ENCODE measurements at regions not wholly inside any gene's neighbourhood (a gene's known extent, or its start where the extent isn't known, plus 50 kb on each side); places are given as distances from the start of the nearest gene placed in this dataset.

DNA sequence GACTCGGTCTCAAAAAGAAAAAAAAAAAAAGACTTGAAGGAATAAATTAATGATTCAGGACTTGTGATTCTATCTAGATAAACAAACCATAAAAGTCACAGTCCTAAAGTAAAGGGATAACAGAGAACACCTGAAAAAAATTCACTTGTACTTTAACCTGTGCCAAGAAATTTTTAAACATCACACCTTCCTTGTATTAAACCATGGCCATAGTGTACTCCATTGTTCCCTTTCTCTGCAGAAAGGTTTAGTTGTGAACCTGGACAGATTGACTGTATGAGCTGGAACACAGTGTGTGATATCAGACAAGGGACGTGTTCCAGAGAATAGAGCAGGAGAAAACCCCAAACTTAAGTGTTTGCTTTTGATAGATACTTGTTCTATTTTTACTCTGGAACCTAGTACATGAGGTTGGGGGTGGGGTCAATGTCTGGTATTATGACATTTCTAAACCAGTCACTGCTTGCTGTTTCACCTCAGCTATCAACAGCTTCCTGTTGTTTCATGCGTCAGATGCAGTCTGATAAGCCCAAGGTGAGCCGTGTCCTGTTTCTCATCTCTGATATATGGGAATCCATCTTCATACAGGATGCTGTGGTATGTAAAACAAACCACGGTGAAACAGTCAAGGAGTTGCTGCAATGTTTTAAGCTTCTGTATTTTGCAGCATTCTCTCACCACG, 62.5 kb upstream of the ITGA1 start:
- H3K9me3 ChIP-seq (ENCODE audit: control insufficient read depth in 3 of 3, low read length in 3 of 3) = no peaks in the 10 kb centered on the region
- H3K27me3 ChIP-seq (ENCODE audit: control insufficient read depth in 3 of 3, insufficient read depth in 3 of 3, low read length in 3 of 3) = no peaks in the 10 kb centered on the region
- H3K9ac ChIP-seq (ENCODE audit: low read depth in 1 of 3, low read length in 3 of 3) = no peak overlapping the region
- no peak overlapping the region for H3K27ac ChIP-seq (ENCODE audit: low read depth, low read length)
- H3K4me1 ChIP-seq (ENCODE audit: control insufficient read depth in 3 of 3, insufficient read depth in 3 of 3, low read length in 3 of 3) = peaks cover 0 to 5% (median 3%) of the 10 kb centered on the region in 3 donors
- H3K4me3 ChIP-seq (ENCODE audit: low read length in 3 of 3) = no peak overlapping the region
- H3K36me3 ChIP-seq (ENCODE audit: control insufficient read depth in 3 of 3, insufficient read depth in 3 of 3, low read length in 3 of 3) = no peaks in the 10 kb centered on the region

DNA sequence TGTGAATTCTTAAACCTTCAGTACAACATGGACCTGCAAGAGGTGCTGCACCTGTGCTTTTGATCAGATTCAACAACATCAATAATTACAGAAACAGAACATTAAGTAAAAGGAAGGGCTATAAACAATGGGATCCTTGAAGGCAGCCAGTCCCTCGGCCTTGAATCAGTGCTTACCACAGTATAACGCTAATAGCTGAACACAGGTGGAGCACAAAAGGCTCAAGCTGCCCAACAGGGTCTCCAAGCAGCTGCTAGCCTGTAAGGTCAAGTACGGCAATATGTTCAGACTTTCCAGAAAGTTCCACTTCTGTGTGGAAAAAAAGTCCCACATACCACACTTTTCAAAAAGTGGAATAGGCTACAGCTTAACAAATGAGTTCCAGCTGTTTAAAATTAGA, 61.9 kb upstream of the ITGA1 start:
- no peak overlapping the region for H3K9ac ChIP-seq (ENCODE audit: low read depth in 1 of 3, low read length in 3 of 3)
- peaks cover 0 to 5% (median 3%) of the 10 kb centered on the region in 3 donors for H3K4me1 ChIP-seq (ENCODE audit: control insufficient read depth in 3 of 3, insufficient read depth in 3 of 3, low read length in 3 of 3)
- H3K27me3 ChIP-seq (ENCODE audit: control insufficient read depth in 3 of 3, insufficient read depth in 3 of 3, low read length in 3 of 3) = no peaks in the 10 kb centered on the region
- no peaks in the 10 kb centered on the region for H3K9me3 ChIP-seq (ENCODE audit: control insufficient read depth in 3 of 3, low read length in 3 of 3)
- no peak overlapping the region for H3K4me3 ChIP-seq (ENCODE audit: low read length in 3 of 3)
- no peaks in the 10 kb centered on the region for H3K36me3 ChIP-seq (ENCODE audit: control insufficient read depth in 3 of 3, insufficient read depth in 3 of 3, low read length in 3 of 3)
- H3K27ac ChIP-seq (ENCODE audit: low read depth, low read length) = no peak overlapping the region

- Histone ChIP-seq H3K36me3 (ENCODE audit: control insufficient read depth in 3 of 3, insufficient read depth in 3 of 3, low read length in 3 of 3) (no peaks in the 10 kb centered on the region), H3K4me3 (ENCODE audit: low read length in 3 of 3) (no peak overlapping the region), H3K27ac (ENCODE audit: low read depth, low read length) (no peak overlapping the region), H3K4me1 (ENCODE audit: control insufficient read depth in 3 of 3, insufficient read depth in 3 of 3, low read length in 3 of 3) (peaks cover 0 to 5% (median 3%) of the 10 kb centered on the region in 3 donors), H3K9ac (ENCODE audit: low read depth in 1 of 3, low read length in 3 of 3) (no peak overlapping the region), H3K9me3 (ENCODE audit: control insufficient read depth in 3 of 3, low read length in 3 of 3) (no peaks in the 10 kb centered on the region), H3K27me3 (ENCODE audit: control insufficient read depth in 3 of 3, insufficient read depth in 3 of 3, low read length in 3 of 3) (no peaks in the 10 kb centered on the region)
These were observed 60.7 kb upstream of the ITGA1 start for GRCh38 chr5:52727020-52727419.

DNA sequence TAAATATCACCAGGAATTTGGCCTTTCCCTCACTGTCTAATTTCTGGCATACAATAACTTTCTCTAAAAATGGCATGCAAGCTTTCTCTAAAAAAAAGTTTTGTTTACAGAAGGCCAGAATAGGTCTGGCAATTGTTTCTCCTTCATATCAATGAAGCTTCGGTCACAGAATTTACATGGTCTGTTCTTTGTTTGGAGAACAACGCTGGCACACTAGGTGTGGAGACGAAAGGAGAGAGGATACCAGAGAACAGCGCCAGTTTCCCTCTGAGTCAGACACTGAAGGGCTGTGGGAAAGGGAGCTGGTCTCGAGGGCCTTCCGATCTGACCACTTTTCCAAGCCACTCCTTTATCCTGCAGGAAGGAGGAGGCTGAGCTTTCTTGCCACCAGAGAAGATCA, 60.1 kb upstream of the ITGA1 start:
- H3K4me1 ChIP-seq (ENCODE audit: control insufficient read depth in 3 of 3, insufficient read depth in 3 of 3, low read length in 3 of 3) = peaks cover 0 to 5% (median 3%) of the 10 kb centered on the region in 3 donors
- no peak overlapping the region for H3K4me3 ChIP-seq (ENCODE audit: low read length in 3 of 3)
- H3K27ac ChIP-seq (ENCODE audit: low read depth, low read length) = no peak overlapping the region
- no peaks in the 10 kb centered on the region for H3K9me3 ChIP-seq (ENCODE audit: control insufficient read depth in 3 of 3, low read length in 3 of 3)
- no peaks in the 10 kb centered on the region for H3K36me3 ChIP-seq (ENCODE audit: control insufficient read depth in 3 of 3, insufficient read depth in 3 of 3, low read length in 3 of 3)
- H3K9ac ChIP-seq (ENCODE audit: low read depth in 1 of 3, low read length in 3 of 3) = no peak overlapping the region
- no peaks in the 10 kb centered on the region for H3K27me3 ChIP-seq (ENCODE audit: control insufficient read depth in 3 of 3, insufficient read depth in 3 of 3, low read length in 3 of 3)

DNA sequence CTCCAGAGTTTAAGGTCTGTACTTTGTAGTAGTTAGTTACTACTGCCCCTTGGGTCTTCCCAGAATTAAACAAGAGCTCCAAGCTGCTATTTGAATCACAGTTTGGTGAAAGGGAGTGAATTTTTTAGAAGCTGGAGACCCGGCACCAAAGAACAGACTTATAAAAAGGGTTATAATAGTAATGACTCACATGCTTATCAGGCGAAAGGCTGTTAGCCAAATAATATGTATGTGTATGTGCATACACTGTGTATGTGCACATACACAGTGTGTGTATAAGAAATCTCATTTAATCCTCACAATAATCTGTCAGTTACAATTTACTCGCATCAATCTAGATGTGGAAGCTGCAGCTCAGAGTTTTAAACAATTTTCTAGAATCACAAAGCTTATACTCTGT, 59.5 kb upstream of the ITGA1 start:
- Histone ChIP-seq H3K9me3 (ENCODE audit: control insufficient read depth in 3 of 3, low read length in 3 of 3) (no peaks in the 10 kb centered on the region), H3K36me3 (ENCODE audit: control insufficient read depth in 3 of 3, insufficient read depth in 3 of 3, low read length in 3 of 3) (no peaks in the 10 kb centered on the region), H3K9ac (ENCODE audit: low read depth in 1 of 3, low read length in 3 of 3) (no peak overlapping the region), H3K4me1 (ENCODE audit: control insufficient read depth in 3 of 3, insufficient read depth in 3 of 3, low read length in 3 of 3) (peaks cover 0 to 5% (median 3%) of the 10 kb centered on the region in 3 donors), H3K27me3 (ENCODE audit: control insufficient read depth in 3 of 3, insufficient read depth in 3 of 3, low read length in 3 of 3) (no peaks in the 10 kb centered on the region), H3K4me3 (ENCODE audit: low read length in 3 of 3) (no peak overlapping the region), H3K27ac (ENCODE audit: low read depth, low read length) (no peak overlapping the region)

DNA sequence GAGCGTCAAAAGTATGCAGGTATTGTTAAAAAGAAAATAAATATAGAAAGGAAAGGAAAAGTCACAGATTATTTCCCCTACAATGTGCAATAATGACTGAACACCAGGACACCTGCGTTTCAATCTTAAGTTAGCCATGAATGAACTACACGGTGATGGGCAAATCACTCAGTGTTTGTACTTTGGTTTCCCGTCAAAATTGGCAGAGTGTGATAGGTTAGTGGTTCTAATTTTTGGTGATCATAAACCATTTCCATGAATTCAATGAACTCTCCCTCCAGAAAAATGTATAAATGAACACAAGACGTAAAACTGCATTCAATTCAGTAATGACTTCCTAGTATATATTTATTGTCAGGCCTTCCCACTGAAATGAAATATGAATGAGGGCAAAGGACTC, 59.0 kb upstream of the ITGA1 start:
- H3K27ac ChIP-seq (ENCODE audit: low read depth, low read length) = no peak overlapping the region
- H3K9ac ChIP-seq (ENCODE audit: low read depth in 1 of 3, low read length in 3 of 3) = no peak overlapping the region
- peaks cover 0 to 5% (median 3%) of the 10 kb centered on the region in 3 donors for H3K4me1 ChIP-seq (ENCODE audit: control insufficient read depth in 3 of 3, insufficient read depth in 3 of 3, low read length in 3 of 3)
- no peak overlapping the region for H3K4me3 ChIP-seq (ENCODE audit: low read length in 3 of 3)
- H3K9me3 ChIP-seq (ENCODE audit: control insufficient read depth in 3 of 3, low read length in 3 of 3) = no peaks in the 10 kb centered on the region
- no peaks in the 10 kb centered on the region for H3K27me3 ChIP-seq (ENCODE audit: control insufficient read depth in 3 of 3, insufficient read depth in 3 of 3, low read length in 3 of 3)
- no peaks in the 10 kb centered on the region for H3K36me3 ChIP-seq (ENCODE audit: control insufficient read depth in 3 of 3, insufficient read depth in 3 of 3, low read length in 3 of 3)

DNA sequence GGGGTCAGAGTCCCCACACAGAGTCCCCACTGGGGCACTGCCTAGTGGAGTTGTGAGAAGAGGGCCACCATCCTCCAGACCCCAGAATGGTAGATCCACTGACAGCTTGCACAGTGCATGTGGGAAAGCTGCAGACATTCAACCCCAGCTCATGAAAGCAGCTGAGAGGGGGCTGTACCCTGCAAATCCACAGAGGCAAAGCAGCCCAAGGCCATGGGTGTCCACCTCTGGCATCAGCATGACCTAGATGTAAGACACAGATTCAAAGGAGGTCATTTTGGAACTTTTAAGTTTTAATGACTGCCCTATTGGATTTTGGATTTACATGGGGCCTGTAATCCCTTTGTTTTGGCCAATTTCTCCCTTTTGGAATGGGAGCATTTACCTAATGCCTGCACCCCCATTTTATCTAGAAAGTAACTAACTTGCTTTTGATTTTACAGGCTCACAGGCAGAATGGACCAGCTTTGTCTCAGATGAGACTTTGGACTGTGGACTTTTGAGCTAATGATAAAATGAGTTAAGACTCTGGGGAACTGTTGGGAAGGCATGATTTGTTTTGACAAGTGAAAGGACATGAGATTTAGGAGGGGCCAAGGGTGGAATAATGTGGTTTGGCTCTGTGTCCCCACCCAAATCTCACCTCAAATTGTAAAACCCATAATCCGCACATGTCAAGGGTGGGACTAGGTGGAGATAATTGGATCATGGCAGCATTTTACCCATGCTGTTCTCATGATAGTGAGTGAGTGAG, 56.3 kb upstream of the ITGA1 start:
- no peaks in the 10 kb centered on the region for H3K9me3 ChIP-seq (ENCODE audit: control insufficient read depth in 3 of 3, low read length in 3 of 3)
- no peaks in the 10 kb centered on the region for H3K27me3 ChIP-seq (ENCODE audit: control insufficient read depth in 3 of 3, insufficient read depth in 3 of 3, low read length in 3 of 3)
- no peak overlapping the region for H3K9ac ChIP-seq (ENCODE audit: low read depth in 1 of 3, low read length in 3 of 3)
- H3K4me3 ChIP-seq (ENCODE audit: low read length in 3 of 3) = no peak overlapping the region
- no peak overlapping the region for H3K27ac ChIP-seq (ENCODE audit: low read depth, low read length)
- H3K4me1 ChIP-seq (ENCODE audit: control insufficient read depth in 3 of 3, insufficient read depth in 3 of 3, low read length in 3 of 3) = peaks cover 0 to 5% (median 0%) of the 10 kb centered on the region in 3 donors
- H3K36me3 ChIP-seq (ENCODE audit: control insufficient read depth in 3 of 3, insufficient read depth in 3 of 3, low read length in 3 of 3) = no peaks in the 10 kb centered on the region

- no peaks in the 10 kb centered on the region for H3K36me3 ChIP-seq (ENCODE audit: control insufficient read depth in 3 of 3, insufficient read depth in 3 of 3, low read length in 3 of 3)
- no peaks in the 10 kb centered on the region for H3K9me3 ChIP-seq (ENCODE audit: control insufficient read depth in 3 of 3, low read length in 3 of 3)
- H3K4me1 ChIP-seq (ENCODE audit: control insufficient read depth in 3 of 3, insufficient read depth in 3 of 3, low read length in 3 of 3) = no peaks in the 10 kb centered on the region
- H3K4me3 ChIP-seq (ENCODE audit: low read length in 3 of 3) = no peak overlapping the region
- H3K27ac ChIP-seq (ENCODE audit: low read depth, low read length) = no peak overlapping the region
- no peaks in the 10 kb centered on the region for H3K27me3 ChIP-seq (ENCODE audit: control insufficient read depth in 3 of 3, insufficient read depth in 3 of 3, low read length in 3 of 3)
- no peak overlapping the region for H3K9ac ChIP-seq (ENCODE audit: low read depth in 1 of 3, low read length in 3 of 3)
These were observed 53.2 kb upstream of the ITGA1 start for GRCh38 chr5:52734557-52734956.

DNA sequence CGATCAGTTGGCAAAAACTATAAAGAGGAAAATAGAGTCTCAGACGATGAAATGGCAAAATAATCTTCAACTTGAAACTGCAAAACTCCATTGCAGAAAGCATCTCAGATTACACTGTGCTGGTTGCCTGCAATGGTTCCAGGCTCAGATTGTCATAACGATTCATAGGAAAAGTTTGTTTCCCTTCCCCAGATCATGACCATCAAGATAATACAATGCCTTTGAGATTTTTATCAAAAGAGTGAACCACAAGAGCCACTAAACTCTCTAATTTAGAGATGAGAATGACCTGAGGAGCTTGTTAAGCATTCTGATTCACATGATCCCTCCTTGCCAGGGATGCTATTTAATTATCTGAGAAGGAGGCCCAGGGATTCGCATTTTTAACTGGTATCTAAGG, 52.6 kb upstream of the ITGA1 start:
- Histone ChIP-seq H3K4me3 (ENCODE audit: low read length in 3 of 3) (no peak overlapping the region), H3K27me3 (ENCODE audit: control insufficient read depth in 3 of 3, insufficient read depth in 3 of 3, low read length in 3 of 3) (no peaks in the 10 kb centered on the region), H3K9ac (ENCODE audit: low read depth in 1 of 3, low read length in 3 of 3) (no peak overlapping the region), H3K36me3 (ENCODE audit: control insufficient read depth in 3 of 3, insufficient read depth in 3 of 3, low read length in 3 of 3) (no peaks in the 10 kb centered on the region), H3K27ac (ENCODE audit: low read depth, low read length) (no peak overlapping the region), H3K9me3 (ENCODE audit: control insufficient read depth in 3 of 3, low read length in 3 of 3) (no peaks in the 10 kb centered on the region), H3K4me1 (ENCODE audit: control insufficient read depth in 3 of 3, insufficient read depth in 3 of 3, low read length in 3 of 3) (no peaks in the 10 kb centered on the region)

All from skeletal muscle tissue (tissue), 3 donors.